Choroid plexus epithelial cell (primary cell): ENCODE measurements at regions not wholly inside any gene's neighbourhood (a gene's known extent, or its start where the extent isn't known, plus 50 kb on each side); places are given as distances from the start of the nearest gene placed in this dataset.

ENCODE experiments used
- DNase-seq: peaks from one replicate; pipeline ENCODE4 v3.0.0-alpha.2; 2010; ENCODE audit warnings: low read depth
- H3K4me3 ChIP-seq: 2 replicates; pipeline ENCODE4 v1.5.1; 2011; ENCODE audit warnings: low read depth, mild to moderate bottlenecking, control low read depth, low read length, moderate library complexity
- TF ChIP-seq, protein P1 (sequence below): conservative IDR thresholded peaks from 2 replicates; pipeline ENCODE4 v1.5.1; 2011; ENCODE audit warnings: low read depth, mild to moderate bottlenecking, control low read depth, inconsistent platforms, low read length, moderate library complexity

DNA sequence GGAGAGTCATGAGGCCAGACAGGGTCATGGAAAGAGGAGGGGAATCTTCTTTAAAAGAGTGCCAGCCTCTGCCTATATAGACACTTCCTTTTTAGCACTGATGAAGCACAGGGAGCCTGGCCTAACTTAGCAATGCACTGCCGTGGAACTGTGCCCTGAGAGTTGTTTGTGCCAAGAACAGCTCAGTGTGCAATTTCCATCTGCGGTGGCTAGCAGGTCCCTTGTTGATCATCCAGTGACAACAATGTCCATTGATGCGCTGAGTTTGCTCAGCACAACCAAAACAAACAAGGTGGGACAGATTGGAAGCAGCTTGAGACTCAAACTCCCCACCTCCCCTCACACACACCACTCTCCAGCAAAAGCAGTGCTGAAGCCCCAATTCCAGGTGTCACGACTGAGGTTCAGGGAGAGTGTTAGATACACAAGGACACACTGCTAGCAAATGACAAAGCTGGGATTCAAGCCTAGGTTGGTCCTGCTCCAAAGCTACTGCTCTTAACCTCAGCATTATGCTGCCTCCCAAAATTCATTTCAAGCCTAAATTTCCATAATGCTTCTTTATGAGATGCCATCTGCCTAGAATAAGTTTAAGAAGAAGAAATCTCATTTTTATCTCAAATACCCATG lies 316.6 kb upstream of the UBE2E2 start:
- DNase-seq = no peak
- TF ChIP-seq, protein P1, sequence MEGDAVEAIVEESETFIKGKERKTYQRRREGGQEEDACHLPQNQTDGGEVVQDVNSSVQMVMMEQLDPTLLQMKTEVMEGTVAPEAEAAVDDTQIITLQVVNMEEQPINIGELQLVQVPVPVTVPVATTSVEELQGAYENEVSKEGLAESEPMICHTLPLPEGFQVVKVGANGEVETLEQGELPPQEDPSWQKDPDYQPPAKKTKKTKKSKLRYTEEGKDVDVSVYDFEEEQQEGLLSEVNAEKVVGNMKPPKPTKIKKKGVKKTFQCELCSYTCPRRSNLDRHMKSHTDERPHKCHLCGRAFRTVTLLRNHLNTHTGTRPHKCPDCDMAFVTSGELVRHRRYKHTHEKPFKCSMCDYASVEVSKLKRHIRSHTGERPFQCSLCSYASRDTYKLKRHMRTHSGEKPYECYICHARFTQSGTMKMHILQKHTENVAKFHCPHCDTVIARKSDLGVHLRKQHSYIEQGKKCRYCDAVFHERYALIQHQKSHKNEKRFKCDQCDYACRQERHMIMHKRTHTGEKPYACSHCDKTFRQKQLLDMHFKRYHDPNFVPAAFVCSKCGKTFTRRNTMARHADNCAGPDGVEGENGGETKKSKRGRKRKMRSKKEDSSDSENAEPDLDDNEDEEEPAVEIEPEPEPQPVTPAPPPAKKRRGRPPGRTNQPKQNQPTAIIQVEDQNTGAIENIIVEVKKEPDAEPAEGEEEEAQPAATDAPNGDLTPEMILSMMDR = no peak

DNA sequence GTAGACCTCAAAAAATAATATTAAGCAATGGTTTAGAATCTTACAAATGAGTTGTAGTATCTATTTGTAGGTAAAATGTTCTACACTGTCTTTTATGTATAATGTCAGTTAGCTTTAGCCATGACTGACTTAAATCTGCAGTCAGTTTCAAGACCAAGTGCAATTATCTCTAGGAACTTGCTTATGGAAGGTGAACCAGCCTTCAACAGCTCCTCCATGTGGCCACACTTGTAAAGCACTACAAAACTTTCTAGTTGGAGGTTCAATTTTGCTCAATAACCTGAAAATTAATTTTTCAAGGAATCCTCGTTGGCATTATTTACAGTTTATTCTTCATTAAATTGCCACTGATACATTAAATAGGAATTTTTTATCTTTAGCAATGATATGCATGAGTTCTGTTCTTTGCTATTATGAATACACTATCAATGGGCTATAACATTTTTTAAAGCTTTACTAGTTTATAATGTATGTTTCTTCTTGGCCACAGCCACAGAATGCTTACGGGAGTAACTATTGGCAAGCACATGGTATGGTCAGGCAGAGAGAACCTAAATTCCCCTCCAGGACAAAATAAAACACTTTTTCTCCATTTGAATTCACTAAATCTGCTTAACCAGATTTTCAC lies 315.3 kb upstream of the UBE2E2 start:
- no peak overlapping the region for H3K4me3 ChIP-seq
- DNase-seq = peak; percentile 76
- TF ChIP-seq, protein P1 = peak; percentile 79

More for the DNA sequence above, 316.6 kb upstream of the UBE2E2 start:
- H3K4me3 ChIP-seq = no peak overlapping the region

DNA sequence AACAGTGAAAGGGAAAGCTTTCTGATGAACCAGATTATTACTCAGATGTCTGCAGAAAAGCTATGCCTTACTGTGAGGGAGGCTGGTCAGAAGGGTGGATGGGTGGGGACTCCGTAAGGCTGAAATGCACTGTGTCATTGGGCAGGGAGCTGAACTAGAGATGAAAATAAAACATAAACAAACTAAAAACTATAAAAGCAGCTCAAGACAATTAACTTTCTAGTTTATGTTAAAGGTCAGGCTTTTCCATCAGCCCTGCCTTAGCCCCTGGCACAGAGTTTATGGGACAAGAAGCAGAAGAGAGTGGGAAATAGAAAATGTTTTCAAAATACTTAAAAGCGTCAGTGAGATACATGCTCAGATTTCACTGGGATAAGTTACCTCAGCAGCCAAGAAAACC lies 310.0 kb upstream of the UBE2E2 start:
- TF ChIP-seq, protein P1 = no peak
- no peak for DNase-seq
- no peak overlapping the region for H3K4me3 ChIP-seq

DNA sequence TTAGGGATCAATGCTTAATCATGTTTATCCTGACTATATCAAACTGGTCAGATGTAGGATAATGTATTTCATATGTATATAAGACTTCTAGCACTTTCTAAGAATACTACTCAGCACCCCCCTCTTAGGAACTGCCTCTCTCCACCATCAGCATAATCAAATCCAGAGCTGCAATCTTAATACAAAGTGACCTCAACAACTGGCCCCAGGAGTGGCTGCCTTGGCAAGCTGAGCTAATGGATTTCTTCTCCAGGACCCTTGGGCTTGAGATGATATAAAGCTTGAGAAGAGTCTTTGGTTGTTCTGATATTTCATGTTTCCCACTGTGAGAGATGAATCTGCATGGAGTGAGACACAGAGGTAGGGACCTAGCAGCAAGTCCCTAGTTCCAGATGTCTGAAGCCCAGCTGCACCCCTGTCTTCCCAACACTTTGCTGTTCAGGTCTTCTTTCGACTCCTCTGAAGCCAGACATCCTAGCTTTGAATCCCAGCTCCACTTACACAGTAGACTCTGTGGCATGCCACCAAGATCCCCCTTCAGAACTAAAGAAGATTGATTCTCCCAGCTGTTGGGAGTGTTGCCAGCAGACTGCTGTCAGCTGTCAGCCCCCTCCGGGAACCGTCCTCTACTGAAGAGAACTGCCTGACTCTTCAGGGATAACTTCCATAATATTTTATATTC lies 309.3 kb upstream of the UBE2E2 start:
- TF ChIP-seq, protein P1 = no peak
- DNase-seq = no peak
- no peak overlapping the region for H3K4me3 ChIP-seq

DNA sequence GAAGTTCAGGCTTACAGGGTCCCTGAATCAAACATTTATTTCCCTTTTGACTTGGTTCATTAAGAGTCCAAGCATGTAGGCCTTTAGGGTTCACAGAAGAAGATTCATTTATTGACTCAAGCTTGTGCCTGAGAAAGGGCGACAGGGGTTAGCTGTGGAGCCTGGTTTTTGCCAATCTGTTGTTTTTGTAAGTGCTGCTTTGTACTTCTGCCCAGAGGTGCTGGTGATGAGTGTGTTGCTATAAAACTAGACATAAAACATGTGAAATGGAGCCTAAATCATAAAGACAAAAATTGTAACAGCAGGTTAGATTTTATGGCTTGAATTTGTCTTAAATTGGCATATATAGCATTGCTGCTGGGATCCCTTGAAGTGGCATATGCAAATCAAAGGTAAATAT lies 308.3 kb upstream of the UBE2E2 start:
- H3K4me3 ChIP-seq = no peak overlapping the region
- DNase-seq = no peak
- TF ChIP-seq, protein P1 = no peak

DNA sequence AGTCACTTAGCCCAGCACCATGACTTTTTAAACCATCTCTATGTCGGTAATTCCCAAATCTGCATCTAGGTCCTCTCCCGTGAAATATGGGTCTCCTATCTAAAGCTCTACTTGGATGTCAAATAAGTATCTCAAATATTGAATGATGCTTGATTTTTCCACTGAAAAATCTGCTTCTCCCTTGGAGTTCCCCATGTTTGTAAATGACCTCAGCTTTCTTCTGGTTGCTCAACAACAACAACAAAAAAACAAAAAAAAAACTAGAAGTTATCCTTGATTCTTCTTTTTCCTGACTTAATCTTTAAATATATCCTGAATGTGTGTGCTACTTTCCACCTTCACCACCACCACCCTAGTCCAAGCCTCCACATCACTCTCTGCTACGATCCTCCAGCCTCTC lies 307.5 kb upstream of the UBE2E2 start:
- TF ChIP-seq, protein P1 = no peak
- DNase-seq = no peak
- H3K4me3 ChIP-seq = no peak overlapping the region
